GM21360 (cell line): ENCODE measurements at regions not wholly inside any gene's neighbourhood (a gene's known extent, or its start where the extent isn't known, plus 50 kb on each side); places are given as distances from the start of the nearest gene placed in this dataset.
A peak's percentile ranks its signal among the peaks of the same experiment; 100 is the strongest.
"Not testable (repeated sequence)": the region's sequence is repeated elsewhere in the genome, so short reads cannot be mapped to it uniquely, and the experiment has no call there.

ENCODE experiments used
- ATAC-seq: cut with Tn5 transposase; IDR thresholded peaks from one replicate; pipeline ENCODE4 v1.9.1; 2021; ENCODE audit warnings: mild to moderate bottlenecking, moderate library complexity; ENCODE audit not compliant: unreplicated experiment

- ATAC-seq, result no peak
Observed at GRCh38 chr3:4069796-4070195, 233.4 kb upstream of the SETMAR start.

- no peak for ATAC-seq
Observed at GRCh38 chr3:4071481-4072184, 231.5 kb upstream of the SETMAR start.

GRCh38 chr3:4077278-4077677, 225.9 kb upstream of the SETMAR start:
- ATAC-seq, result not testable (repeated sequence)

- no peak for ATAC-seq
Observed at GRCh38 chr3:4077950-4078349, 225.2 kb upstream of the SETMAR start.

GRCh38 chr3:4078903-4079302, 224.3 kb upstream of the SETMAR start:
- ATAC-seq, result peak; percentile 84

- ATAC-seq, result no peak
Observed at GRCh38 chr3:4079339-4080195, 223.6 kb upstream of the SETMAR start.

GRCh38 chr3:4083225-4084015, 219.7 kb upstream of the SETMAR start:
- ATAC-seq, result no peak

- ATAC-seq, result no peak
Observed at GRCh38 chr3:4084271-4084670, 218.9 kb upstream of the SETMAR start.

- not testable (repeated sequence) for ATAC-seq
Observed at GRCh38 chr3:4086662-4087061, 216.5 kb upstream of the SETMAR start.

- ATAC-seq, result no peak
Observed at GRCh38 chr3:4091786-4092185, 211.4 kb upstream of the SETMAR start.

GRCh38 chr3:4097801-4098200, 205.4 kb upstream of the SETMAR start:
- no peak for ATAC-seq

- no peak for ATAC-seq
Observed at GRCh38 chr3:4099607-4100006, 203.6 kb upstream of the SETMAR start.

GRCh38 chr3:4107430-4107829, 195.7 kb upstream of the SETMAR start:
- ATAC-seq, result no peak

- ATAC-seq, result no peak
Observed at GRCh38 chr3:4113811-4114522, 189.2 kb upstream of the SETMAR start.

GRCh38 chr3:4119119-4119518, 184.1 kb upstream of the SETMAR start:
- ATAC-seq, result no peak

GRCh38 chr3:4125576-4125975, 177.6 kb upstream of the SETMAR start:
- no peak for ATAC-seq

- no peak for ATAC-seq
Observed at GRCh38 chr3:4138150-4138785, 164.9 kb upstream of the SETMAR start.

- ATAC-seq, result no peak
Observed at GRCh38 chr3:4138786-4139431, 164.3 kb upstream of the SETMAR start.

GRCh38 chr3:4139462-4140140, 163.6 kb upstream of the SETMAR start:
- no peak for ATAC-seq
